OCI-LY1 (cell line): ENCODE measurements at regions not wholly inside any gene's neighbourhood (a gene's known extent, or its start where the extent isn't known, plus 50 kb on each side); places are given as distances from the start of the nearest gene placed in this dataset.

Experiments used
- H2AFZ ChIP-seq: fragments of 200-600 bp; sonication (generic), shearing (Covaris generic); 2 replicates; pipeline ENCODE4 v1.6.0; 2014; ENCODE audit warnings: antibody characterized with exemption, mild to moderate bottlenecking, low read length
- H3F3A ChIP-seq: fragments of 200-600 bp; sonication (generic), shearing (Covaris generic); 2 replicates; pipeline ENCODE4 v1.6.0; 2014; ENCODE audit warnings: mild to moderate bottlenecking, antibody characterized with exemption, low read length, moderate library complexity; ENCODE audit not compliant: insufficient read depth
- H3K27ac ChIP-seq: fragments of 200-600 bp; sonication (generic); 2 replicates; pipeline ENCODE4 v1.5.1; 2014; ENCODE audit warnings: low read length, mixed run types, mild to moderate bottlenecking, low read depth; ENCODE audit not compliant: poor library complexity, severe bottlenecking
- H3K27me3 ChIP-seq: fragments of 200-600 bp; sonication (generic); 2 replicates; pipeline ENCODE4 v1.6.0; 2014; ENCODE audit warnings: antibody characterized with exemption, mild to moderate bottlenecking, low read length, moderate library complexity; ENCODE audit not compliant: insufficient read depth
- H3K36me3 ChIP-seq: fragments of 200-600 bp; sonication (generic); 2 replicates; pipeline ENCODE4 v1.6.1; 2014; ENCODE audit warnings: mild to moderate bottlenecking, antibody characterized with exemption, low read length, moderate library complexity, mixed read lengths; ENCODE audit not compliant: insufficient read depth
- H3K4me1 ChIP-seq: fragments of 200-600 bp; sonication (generic); 2 replicates; pipeline ENCODE4 v1.5.1; 2014; ENCODE audit warnings: mild to moderate bottlenecking, low read length, moderate library complexity; ENCODE audit not compliant: insufficient read depth, severe bottlenecking
- H3K4me2 ChIP-seq: fragments of 200-600 bp; sonication (generic), shearing (Covaris generic); 2 replicates; pipeline ENCODE4 v1.6.1; 2014; ENCODE audit warnings: low read length
- H3K4me3 ChIP-seq: fragments of 200-600 bp; sonication (generic); 2 replicates; pipeline ENCODE4 v1.5.1; 2014; ENCODE audit warnings: low read length, low read depth, mild to moderate bottlenecking, mixed read lengths; ENCODE audit not compliant: poor library complexity, severe bottlenecking
- H3K79me2 ChIP-seq: fragments of 200-600 bp; shearing (Covaris generic); 2 replicates; pipeline ENCODE4 v1.6.1; 2016; ENCODE audit warnings: mixed run types, low read length, mixed read lengths; ENCODE audit not compliant: insufficient read depth
- H3K9ac ChIP-seq: fragments of 200-600 bp; sonication (generic), shearing (Covaris generic); 2 replicates; pipeline ENCODE4 v1.6.1; 2014; ENCODE audit warnings: mild to moderate bottlenecking, low read length, mixed read lengths
- H3K9me2 ChIP-seq: fragments of 200-600 bp; sonication (generic), shearing (Covaris generic); 2 replicates; pipeline ENCODE4 v1.6.1; 2014; ENCODE audit warnings: low read depth, mild to moderate bottlenecking, low read length, mixed read lengths
- H3K9me3 ChIP-seq: fragments of 200-600 bp; shearing (Covaris generic); 2 replicates; pipeline ENCODE4 v1.6.1; 2014; ENCODE audit warnings: low read length, mixed read lengths
- H4K20me1 ChIP-seq: fragments of 200-600 bp; sonication (generic), shearing (Covaris generic); 2 replicates; pipeline ENCODE4 v1.6.0; 2016; ENCODE audit warnings: mild to moderate bottlenecking, low read length; ENCODE audit not compliant: insufficient read depth
- CTCF ChIP-seq: fragments of 200-600 bp; sonication (generic), shearing (Covaris generic); IDR thresholded peaks from 2 replicates; pipeline ENCODE4 v1.5.1; 2017; ENCODE audit warnings: mild to moderate bottlenecking, antibody characterized with exemption, low read length, moderate library complexity, mixed read lengths
- EZH2 ChIP-seq: fragments of 200-600 bp; sonication (generic), shearing (Covaris generic); IDR thresholded peaks from 2 replicates; pipeline ENCODE4 v1.8.0; 2017; ENCODE audit warnings: borderline replicate concordance, mixed run types, mild to moderate bottlenecking, antibody characterized with exemption, low read length, moderate library complexity, mixed read lengths

- Histone ChIP-seq H3K79me2 (no peaks in the 10 kb centered on the region), H3K4me1 (no peaks in the 10 kb centered on the region), H3K9me2 (no peaks in the 10 kb centered on the region), H4K20me1 (no peaks in the 10 kb centered on the region), H3K27ac (no peak overlapping the region), H3K36me3 (no peaks in the 10 kb centered on the region), H2AFZ (no peak overlapping the region), H3K9me3 (no peaks in the 10 kb centered on the region), H3K4me3 (no peak overlapping the region), H3K27me3 (peaks cover 5% of the 10 kb centered on the region; the same call in 1 of the 2 replicates), H3F3A (no peaks in the 10 kb centered on the region), H3K4me2 (no peak overlapping the region), H3K9ac (no peak overlapping the region)
- TF ChIP-seq CTCF (no peak), EZH2 (no peak)
These were observed 193.8 kb upstream of the SHH start for GRCh38 chr7:156006024-156006423.

DNA sequence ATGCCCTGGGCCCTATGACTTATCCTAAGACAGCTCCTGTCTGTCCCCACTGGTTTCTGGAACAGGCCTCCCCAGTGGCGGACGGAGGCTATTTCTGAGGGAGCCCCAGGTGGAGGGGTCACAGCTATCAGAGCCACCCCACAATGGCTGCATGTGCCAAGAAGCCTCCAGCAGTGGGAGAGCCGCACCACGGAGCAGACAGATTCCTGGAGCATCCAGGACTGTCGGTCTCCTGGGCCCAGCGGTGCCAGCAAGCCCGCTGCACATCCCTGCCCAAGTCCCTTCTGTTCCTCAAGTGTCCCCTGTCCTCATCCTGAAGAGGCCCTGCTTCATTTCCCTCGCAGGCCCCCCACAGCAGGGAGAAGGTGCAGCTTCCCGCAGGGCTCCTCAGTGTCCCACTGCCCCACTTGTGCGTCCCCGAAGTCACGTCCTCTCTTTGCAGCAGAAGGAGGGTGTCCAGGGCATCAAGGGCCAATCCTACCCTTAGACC is 193.0 kb upstream of the SHH start:
- H4K20me1 ChIP-seq: no peaks in the 10 kb centered on the region
- peaks cover 5% of the 10 kb centered on the region; the same call in 1 of the 2 replicates for H3K27me3 ChIP-seq
- H3K27ac ChIP-seq: no peak overlapping the region
- TF ChIP-seq EZH2: no peak
- no peak for TF ChIP-seq CTCF
- no peaks in the 10 kb centered on the region for H3K36me3 ChIP-seq
- no peaks in the 10 kb centered on the region for H3K9me2 ChIP-seq
- H3K4me1 ChIP-seq: no peaks in the 10 kb centered on the region
- H2AFZ ChIP-seq: no peak overlapping the region
- no peaks in the 10 kb centered on the region for H3F3A ChIP-seq
- H3K79me2 ChIP-seq: no peaks in the 10 kb centered on the region
- H3K9me3 ChIP-seq: no peaks in the 10 kb centered on the region
- no peak overlapping the region for H3K4me3 ChIP-seq
- H3K4me2 ChIP-seq: no peak overlapping the region
- no peak overlapping the region for H3K9ac ChIP-seq

DNA sequence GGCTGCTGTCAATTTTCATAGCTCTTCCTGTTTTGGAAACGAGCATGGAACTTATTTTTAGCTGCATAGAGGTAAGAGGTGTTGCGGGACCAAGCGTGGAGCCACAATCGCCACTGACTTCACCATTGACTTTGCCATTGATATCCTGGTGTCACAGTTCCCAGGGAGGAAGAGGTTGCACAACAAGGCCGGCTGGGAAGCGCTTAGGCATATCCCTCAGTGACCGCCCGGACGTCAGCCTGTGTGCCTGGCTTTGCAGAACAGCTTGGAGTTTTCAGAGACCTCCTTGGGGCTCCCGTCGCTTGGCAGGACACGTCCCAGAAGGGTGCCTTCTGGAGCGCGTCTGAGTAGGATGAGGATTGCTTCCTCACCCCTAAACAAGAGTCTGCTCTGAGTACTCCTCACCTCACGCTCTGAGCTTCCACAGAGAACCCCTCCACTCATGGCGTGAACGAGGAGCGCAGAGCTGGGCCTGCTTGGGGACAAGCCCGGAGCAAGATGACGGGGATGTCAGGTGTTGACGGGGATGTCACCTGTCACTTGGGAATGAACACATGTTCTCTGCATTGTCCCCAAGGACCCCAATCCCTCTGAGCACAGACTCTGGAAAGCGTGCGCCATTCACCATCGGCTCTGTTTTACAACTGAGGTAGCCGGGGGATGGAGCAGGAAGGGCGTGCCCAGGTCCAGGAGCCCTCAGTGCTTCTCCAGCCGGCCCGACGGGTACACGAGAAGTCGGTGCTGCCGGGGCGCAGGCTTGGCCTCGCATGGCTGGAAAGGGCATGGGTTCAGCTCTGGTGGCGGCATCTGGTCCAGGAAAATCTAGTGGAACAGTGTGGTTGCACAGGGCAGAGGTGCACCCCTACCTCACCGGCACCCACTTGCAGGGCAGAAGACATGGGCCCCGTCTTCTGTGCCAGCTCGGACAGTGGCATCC is 192.3 kb upstream of the SHH start:
- H4K20me1 ChIP-seq: no peaks in the 10 kb centered on the region
- TF ChIP-seq CTCF (no peak), EZH2 (no peak)
- H3K27ac ChIP-seq: no peak overlapping the region
- H3F3A ChIP-seq: no peaks in the 10 kb centered on the region
- no peak overlapping the region for H2AFZ ChIP-seq
- H3K9me3 ChIP-seq: no peaks in the 10 kb centered on the region
- no peak overlapping the region for H3K9ac ChIP-seq
- no peaks in the 10 kb centered on the region for H3K4me1 ChIP-seq
- H3K79me2 ChIP-seq: no peaks in the 10 kb centered on the region
- H3K36me3 ChIP-seq: no peaks in the 10 kb centered on the region
- no peak overlapping the region for H3K4me3 ChIP-seq
- H3K4me2 ChIP-seq: no peak overlapping the region
- H3K9me2 ChIP-seq: no peaks in the 10 kb centered on the region
- H3K27me3 ChIP-seq: peaks cover 5% of the 10 kb centered on the region; the same call in 1 of the 2 replicates
